A673 (cell line): ENCODE measurements at regions not wholly inside any gene's neighbourhood (a gene's known extent, or its start where the extent isn't known, plus 50 kb on each side); places are given as distances from the start of the nearest gene placed in this dataset.

ENCODE experiments used
- BruUV-seq: library from RNA; stranded (reverse); fragments of 400-500 nt; replicated peaks from 2 replicates; lab custom pipeline; 2021; lab: Mats Ljungman, UMichigan
- CTCF ChIA-PET: fragments of 300-600 bp; sonication (Branson Sonifier 250); formaldehyde crosslinking; loops from one replicate; lab custom pipeline; 2022; ENCODE audit warnings: antibody characterized with exemption; lab: Charles Lee
- POLR2A ChIA-PET: fragments of 300-600 bp; sonication (Branson Sonifier 250); formaldehyde crosslinking; loops from one replicate; lab custom pipeline; 2022; ENCODE audit warnings: antibody characterized with exemption; ENCODE audit not compliant: low non-redundant PET; lab: Charles Lee
- DNase-seq: peaks from one replicate; pipeline ENCODE4 v3.0.0-alpha.2; 2015; ENCODE audit warnings: low spot score
- H3K27ac ChIP-seq: fragments of 200-600 bp; sonication (generic); 2 replicates; pipeline ENCODE4 v1.5.1; 2016; ENCODE audit warnings: mixed run types, low read depth, mild to moderate bottlenecking, mixed read lengths, antibody characterized with exemption, low read length; ENCODE audit not compliant: poor library complexity, severe bottlenecking
- H3K27me3 ChIP-seq: fragments of 200-600 bp; sonication (generic); replicated peaks from 2 replicates; pipeline ENCODE4 v1.6.1; 2017; ENCODE audit warnings: mixed run types, low read depth, mild to moderate bottlenecking, mixed read lengths, antibody characterized with exemption, low read length; ENCODE audit not compliant: insufficient read depth, poor library complexity
- H3K36me3 ChIP-seq: fragments of 200-600 bp; sonication (generic); 2 replicates; pipeline ENCODE4 v1.6.1; 2016; ENCODE audit warnings: mixed run types, mild to moderate bottlenecking, mixed read lengths, antibody characterized with exemption, low read length; ENCODE audit not compliant: insufficient read depth, poor library complexity, severe bottlenecking
- H3K4me1 ChIP-seq: fragments of 200-600 bp; sonication (generic); 2 replicates; pipeline ENCODE4 v1.6.1; 2017; ENCODE audit warnings: mixed run types, mild to moderate bottlenecking, mixed read lengths, antibody characterized with exemption, low read length; ENCODE audit not compliant: insufficient read depth, poor library complexity, severe bottlenecking
- H3K4me3 ChIP-seq: fragments of 200-600 bp; sonication (generic); 2 replicates; pipeline ENCODE4 v1.5.1; 2016; ENCODE audit warnings: low read depth, mixed run types, mild to moderate bottlenecking, mixed read lengths, low read length; ENCODE audit not compliant: poor library complexity, severe bottlenecking
- H3K9me3 ChIP-seq: fragments of 200-600 bp; sonication (generic); 2 replicates; pipeline ENCODE4 v1.6.1; 2016; ENCODE audit warnings: mixed run types, low read depth, mild to moderate bottlenecking, mixed read lengths, antibody characterized with exemption, low read length; ENCODE audit not compliant: poor library complexity, severe bottlenecking
- EZH2 ChIP-seq: fragments of 200-600 bp; sonication (generic); IDR thresholded peaks from 2 replicates; pipeline ENCODE4 v1.6.1; 2017; ENCODE audit warnings: borderline replicate concordance, low read depth, mild to moderate bottlenecking, mixed read lengths, antibody characterized with exemption, low read length; ENCODE audit not compliant: poor library complexity, severe bottlenecking
- intact Hi-C: fragments of 100-400 bp; cut with micrococcal nuclease; formaldehyde crosslinking; loops from one replicate; pipeline ENCODE4 v1.10.0; 2022; ENCODE audit not compliant: unreplicated experiment
- TF ChIP-seq, protein P1 (sequence below): fragments of 300-800, 200-600 bp; sonication (generic); conservative IDR thresholded peaks from 2 replicates; pipeline ENCODE4 v1.5.1; 2017; ENCODE audit warnings: low read depth, mild to moderate bottlenecking, antibody characterized with exemption, low read length, moderate library complexity, mixed read lengths

DNA sequence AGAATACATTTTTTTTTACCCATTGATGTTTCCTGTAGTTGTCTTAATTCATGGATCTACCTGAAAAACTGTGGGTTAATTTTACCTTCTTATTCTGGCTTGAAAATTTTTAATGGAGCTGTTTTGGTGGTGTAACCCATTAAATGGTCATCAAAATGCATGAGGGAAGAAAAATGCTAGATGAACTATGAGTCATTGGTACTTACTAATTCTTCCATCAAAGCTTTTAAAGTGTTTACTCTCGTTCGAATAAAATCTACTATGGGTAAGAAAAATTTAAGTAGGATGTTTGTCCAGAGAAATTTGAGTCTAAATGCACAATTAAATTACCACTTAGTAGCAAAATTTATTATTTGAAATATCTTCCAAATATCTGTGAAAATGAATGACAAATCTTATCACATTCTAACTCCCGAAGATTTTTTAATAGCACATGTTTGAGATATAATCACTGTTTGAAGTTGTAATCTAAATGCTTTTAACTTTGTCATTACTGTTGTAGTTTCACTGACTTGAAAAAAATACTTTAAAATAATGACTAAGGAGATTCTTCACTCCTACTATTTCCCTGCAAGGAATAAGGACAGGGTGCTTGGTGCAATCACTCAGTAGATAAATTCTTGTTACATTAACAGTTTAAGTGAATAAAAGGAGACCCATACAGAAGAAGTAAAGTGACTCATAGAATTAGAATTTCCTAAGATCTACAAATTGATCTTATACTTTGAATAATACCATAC, 437.7 kb downstream of the IRS2 start:
- Histone ChIP-seq H3K27ac (no peak overlapping the region), H3K36me3 (no peaks in the 10 kb centered on the region), H3K9me3 (no peaks in the 10 kb centered on the region), H3K4me1 (no peaks in the 10 kb centered on the region), H3K27me3 (no peaks in the 10 kb centered on the region), H3K4me3 (no peak overlapping the region)
- TF ChIP-seq EZH2: no peak
- TF ChIP-seq, protein P1, sequence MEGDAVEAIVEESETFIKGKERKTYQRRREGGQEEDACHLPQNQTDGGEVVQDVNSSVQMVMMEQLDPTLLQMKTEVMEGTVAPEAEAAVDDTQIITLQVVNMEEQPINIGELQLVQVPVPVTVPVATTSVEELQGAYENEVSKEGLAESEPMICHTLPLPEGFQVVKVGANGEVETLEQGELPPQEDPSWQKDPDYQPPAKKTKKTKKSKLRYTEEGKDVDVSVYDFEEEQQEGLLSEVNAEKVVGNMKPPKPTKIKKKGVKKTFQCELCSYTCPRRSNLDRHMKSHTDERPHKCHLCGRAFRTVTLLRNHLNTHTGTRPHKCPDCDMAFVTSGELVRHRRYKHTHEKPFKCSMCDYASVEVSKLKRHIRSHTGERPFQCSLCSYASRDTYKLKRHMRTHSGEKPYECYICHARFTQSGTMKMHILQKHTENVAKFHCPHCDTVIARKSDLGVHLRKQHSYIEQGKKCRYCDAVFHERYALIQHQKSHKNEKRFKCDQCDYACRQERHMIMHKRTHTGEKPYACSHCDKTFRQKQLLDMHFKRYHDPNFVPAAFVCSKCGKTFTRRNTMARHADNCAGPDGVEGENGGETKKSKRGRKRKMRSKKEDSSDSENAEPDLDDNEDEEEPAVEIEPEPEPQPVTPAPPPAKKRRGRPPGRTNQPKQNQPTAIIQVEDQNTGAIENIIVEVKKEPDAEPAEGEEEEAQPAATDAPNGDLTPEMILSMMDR: no peak
- ChIA-PET CTCF (no interaction called here), POLR2A (no interaction called here)
- no TSS peak for BruUV-seq
- peak; percentile 53 for DNase-seq
- intact Hi-C loops: no loop called here

DNA sequence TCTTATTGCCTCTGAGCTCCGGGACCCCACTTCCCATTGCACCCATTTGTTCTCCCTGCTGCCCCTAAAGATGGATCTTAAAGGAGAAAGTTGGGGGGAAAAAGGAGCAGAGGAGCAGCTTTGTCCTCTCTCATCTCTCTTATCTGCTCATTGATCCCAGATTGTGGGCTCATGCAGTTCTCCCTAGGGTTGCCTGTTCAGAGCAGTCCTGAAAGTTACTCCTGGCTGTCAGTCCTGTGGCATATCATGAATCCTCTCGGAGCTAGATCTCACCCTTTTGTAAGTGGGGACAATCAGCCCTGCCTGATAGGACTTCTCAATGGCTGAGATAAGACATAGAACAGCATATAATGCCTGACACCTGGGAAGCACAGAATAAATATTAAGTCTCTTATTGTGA, 440.3 kb downstream of the IRS2 start:
- CTCF ChIA-PET: no interaction called here
- Histone ChIP-seq H3K4me3 (no peak overlapping the region), H3K9me3 (no peaks in the 10 kb centered on the region), H3K4me1 (no peaks in the 10 kb centered on the region), H3K27ac (no peak overlapping the region), H3K36me3 (no peaks in the 10 kb centered on the region), H3K27me3 (no peaks in the 10 kb centered on the region)
- intact Hi-C loops: no loop called here
- no peak for DNase-seq
- POLR2A ChIA-PET: no interaction called here
- no TSS peak for BruUV-seq
- TF ChIP-seq EZH2: no peak

- Histone ChIP-seq H3K4me1 (no peaks in the 10 kb centered on the region), H3K9me3 (no peaks in the 10 kb centered on the region), H3K27ac (no peak overlapping the region), H3K27me3 (no peaks in the 10 kb centered on the region), H3K4me3 (no peak overlapping the region), H3K36me3 (no peaks in the 10 kb centered on the region)
- intact Hi-C loops: no loop called here
- CTCF ChIA-PET: no interaction called here
- POLR2A ChIA-PET: no interaction called here
- no peak for TF ChIP-seq EZH2
- TF ChIP-seq, protein P1: no peak
- BruUV-seq: no TSS peak
- peak; percentile 52 for DNase-seq
Measured at GRCh38 chr13:109345433-109345941, 440.9 kb downstream of the IRS2 start.
